Parathyroid adenoma (tissue), 2 donors: ENCODE measurements at regions not wholly inside any gene's neighbourhood (a gene's known extent, or its start where the extent isn't known, plus 50 kb on each side); places are given as distances from the start of the nearest gene placed in this dataset.

ENCODE experiments used
- H2AFZ ChIP-seq: fragments of 300-600 bp; sonication (generic); one replicate; pipeline ENCODE4 v1.7.0; 2017; ENCODE audit warnings: antibody characterized with exemption, mild to moderate bottlenecking
- H3K27ac ChIP-seq: fragments of 300-600 bp; sonication (generic); one replicate; pipeline ENCODE4 v1.7.0; 2017
- H3K27me3 ChIP-seq: fragments of 300-600 bp; sonication (generic); one replicate; pipeline ENCODE4 v1.7.0; 2017; ENCODE audit warnings: low read length; ENCODE audit not compliant: control insufficient read depth, insufficient read depth
- H3K36me3 ChIP-seq: fragments of 300-600 bp; sonication (generic); one replicate; pipeline ENCODE4 v1.7.0; 2017; ENCODE audit warnings: low read length; ENCODE audit not compliant: control insufficient read depth, insufficient read depth
- H3K4me1 ChIP-seq: fragments of 300-600 bp; sonication (generic); one replicate; pipeline ENCODE4 v1.7.0; 2017; ENCODE audit warnings: control low read depth
- H3K4me2 ChIP-seq: fragments of 300-600 bp; sonication (generic); one replicate; pipeline ENCODE4 v1.7.0; 2017; ENCODE audit warnings: low read length
- H3K4me3 ChIP-seq: fragments of 300-600 bp; sonication (generic); one replicate; pipeline ENCODE4 v1.7.0; 2017; ENCODE audit warnings: low read depth, low read length
- H3K79me2 ChIP-seq: fragments of 300-600 bp; sonication (generic); one replicate; pipeline ENCODE4 v1.7.0; 2017; ENCODE audit warnings: control low read depth
- H3K9ac ChIP-seq: fragments of 300-600 bp; sonication (generic); one replicate; pipeline ENCODE4 v1.7.0; 2017; ENCODE audit warnings: mild to moderate bottlenecking
- H3K9me3 ChIP-seq: fragments of 300-600 bp; sonication (generic); one replicate; pipeline ENCODE4 v1.7.0; 2017; ENCODE audit warnings: low read length; ENCODE audit not compliant: control insufficient read depth
- CTCF ChIP-seq: fragments of 300-600 bp; sonication (generic); IDR thresholded peaks from one replicate; pipeline ENCODE4 v1.7.0; 2017; ENCODE audit warnings: antibody characterized with exemption, mild to moderate bottlenecking
- donor health status: primary hyperparathyroidism.

- no peak overlapping the region for H3K27ac ChIP-seq
- no peaks in the 10 kb centered on the region for H3K4me1 ChIP-seq
- H3K9me3 ChIP-seq: no peaks in the 10 kb centered on the region
- no peak overlapping the region for H3K4me3 ChIP-seq
- H3K4me2 ChIP-seq: no peak overlapping the region
- TF ChIP-seq CTCF: no peak
- no peaks in the 10 kb centered on the region for H3K36me3 ChIP-seq
- H3K9ac ChIP-seq: no peak overlapping the region
- H2AFZ ChIP-seq: no peak overlapping the region
- H3K79me2 ChIP-seq: no peaks in the 10 kb centered on the region
- no peaks in the 10 kb centered on the region for H3K27me3 ChIP-seq
Observed at GRCh38 chr20:60239956-60240355, 281.7 kb downstream of the CDH26 start.

- Histone ChIP-seq H3K4me3 (no peak overlapping the region), H3K9me3 (no peaks in the 10 kb centered on the region), H3K9ac (no peak overlapping the region), H3K79me2 (no peaks in the 10 kb centered on the region), H3K36me3 (no peaks in the 10 kb centered on the region), H3K4me1 (no peaks in the 10 kb centered on the region), H3K4me2 (no peak overlapping the region), H2AFZ (no peak overlapping the region), H3K27ac (no peak overlapping the region), H3K27me3 (no peaks in the 10 kb centered on the region)
- TF ChIP-seq CTCF: no peak
Observed at GRCh38 chr20:60240415-60240814, 282.2 kb downstream of the CDH26 start.

- no peaks in the 10 kb centered on the region for H3K9me3 ChIP-seq
- H3K27ac ChIP-seq: no peak overlapping the region
- TF ChIP-seq CTCF: no peak
- H3K27me3 ChIP-seq: no peaks in the 10 kb centered on the region
- H2AFZ ChIP-seq: no peak overlapping the region
- no peak overlapping the region for H3K4me2 ChIP-seq
- H3K79me2 ChIP-seq: no peaks in the 10 kb centered on the region
- no peak overlapping the region for H3K9ac ChIP-seq
- H3K4me3 ChIP-seq: no peak overlapping the region
- no peaks in the 10 kb centered on the region for H3K4me1 ChIP-seq
- H3K36me3 ChIP-seq: no peaks in the 10 kb centered on the region
Observed at GRCh38 chr20:60240986-60241385, 282.8 kb downstream of the CDH26 start.

GRCh38 chr20:60242836-60243505, 284.7 kb downstream of the CDH26 start:
- no peak overlapping the region for H3K9ac ChIP-seq
- no peaks in the 10 kb centered on the region for H3K9me3 ChIP-seq
- H3K4me3 ChIP-seq: no peak overlapping the region
- H3K79me2 ChIP-seq: no peaks in the 10 kb centered on the region
- no peak overlapping the region for H2AFZ ChIP-seq
- H3K4me1 ChIP-seq: no peaks in the 10 kb centered on the region
- H3K4me2 ChIP-seq: no peak overlapping the region
- no peak for TF ChIP-seq CTCF
- H3K27me3 ChIP-seq: no peaks in the 10 kb centered on the region
- H3K36me3 ChIP-seq: no peaks in the 10 kb centered on the region
- no peak overlapping the region for H3K27ac ChIP-seq
